Dermis blood vessel endothelial cell (primary cell): ENCODE measurements at regions not wholly inside any gene's neighbourhood (a gene's known extent, or its start where the extent isn't known, plus 50 kb on each side); places are given as distances from the start of the nearest gene placed in this dataset.

ENCODE experiments used
- DNase-seq: peaks from one replicate; pipeline ENCODE4 v3.0.0; 2010

DNA sequence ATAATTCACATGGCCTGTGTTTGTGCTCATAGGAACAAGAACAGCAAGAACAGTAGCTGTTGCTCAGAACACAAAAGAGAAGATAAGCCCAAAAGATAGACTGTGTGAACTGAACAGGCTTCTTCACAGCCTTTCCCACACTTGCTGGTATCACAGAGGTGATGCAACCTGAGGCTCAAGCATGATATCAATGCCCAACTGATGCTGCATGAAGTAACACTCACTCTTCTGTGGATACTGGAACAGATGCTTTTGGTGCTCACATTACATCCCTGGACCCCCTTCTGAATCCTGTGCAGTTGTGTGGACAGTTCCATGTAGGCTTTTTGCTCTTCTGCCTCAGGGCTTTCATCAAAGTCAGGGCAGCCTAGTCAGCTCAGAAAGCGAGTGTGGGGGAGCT, 88.4 kb upstream of the RND3 start:
- DNase-seq, result no peak

DNA sequence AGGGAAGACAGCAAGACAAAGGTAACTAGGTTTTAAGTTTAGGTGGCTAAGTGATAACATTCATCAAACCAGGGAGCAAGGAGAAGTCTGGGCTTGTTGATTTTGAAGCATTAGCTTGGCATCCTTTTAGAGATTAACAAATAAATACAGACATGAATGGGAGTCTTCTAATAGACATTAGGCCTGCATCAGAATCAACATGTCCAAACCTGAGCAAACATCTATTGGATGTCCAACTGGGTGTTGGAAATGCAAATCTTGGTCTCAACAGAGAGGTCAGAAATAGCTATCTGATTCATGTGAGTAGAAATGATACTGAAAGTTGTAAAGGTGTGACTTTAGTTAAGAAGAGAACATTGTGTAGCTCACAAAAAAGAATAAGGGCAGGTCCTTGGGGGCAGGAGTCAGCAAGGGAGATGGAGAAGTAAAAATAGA, 85.5 kb upstream of the RND3 start:
- no peak for DNase-seq

DNA sequence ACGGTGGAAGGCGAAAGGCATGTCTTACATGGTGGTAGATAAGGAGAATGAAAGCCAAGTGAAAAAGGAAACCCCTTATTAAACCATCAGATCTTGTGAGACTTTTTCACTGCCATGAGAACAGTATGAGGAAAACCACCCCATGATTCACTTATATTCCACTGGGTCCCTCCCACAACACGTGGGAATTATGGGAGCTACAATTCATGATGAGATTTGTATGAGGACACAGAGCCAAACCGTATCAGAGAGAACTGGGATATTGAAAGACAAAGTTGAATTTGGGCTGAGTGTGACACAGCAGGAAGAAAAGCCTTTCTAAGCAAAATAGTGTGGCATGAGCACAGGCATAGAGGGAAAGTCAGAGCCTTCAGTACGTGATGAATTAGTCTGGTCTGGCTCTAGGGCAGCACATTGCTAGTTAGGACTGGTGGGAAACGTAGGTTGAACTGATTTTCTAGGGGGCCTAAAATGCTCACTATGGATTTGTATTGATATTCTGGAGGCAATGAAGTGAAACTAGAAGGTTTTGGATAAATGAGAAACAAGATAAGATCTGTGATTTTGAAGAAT, 84.8 kb upstream of the RND3 start:
- no peak for DNase-seq

DNA sequence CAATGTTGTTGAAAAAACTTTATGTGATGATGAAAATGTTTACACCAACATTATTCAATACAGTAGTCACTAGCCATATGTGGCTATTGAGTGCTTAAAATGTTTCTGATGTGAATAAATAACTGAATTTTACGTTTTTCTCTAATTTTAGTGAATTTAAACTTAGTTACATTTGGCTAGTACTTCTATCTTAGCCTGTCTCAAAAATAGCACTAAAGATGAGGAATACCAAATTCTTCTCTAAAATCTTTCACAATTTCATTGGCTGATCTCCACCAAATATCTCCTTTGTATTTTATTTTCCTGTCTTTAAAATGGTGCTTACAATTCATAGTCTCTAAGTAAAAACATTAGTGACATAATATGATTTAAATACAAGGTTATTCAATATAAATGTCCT, 83.7 kb upstream of the RND3 start:
- no peak for DNase-seq

DNA sequence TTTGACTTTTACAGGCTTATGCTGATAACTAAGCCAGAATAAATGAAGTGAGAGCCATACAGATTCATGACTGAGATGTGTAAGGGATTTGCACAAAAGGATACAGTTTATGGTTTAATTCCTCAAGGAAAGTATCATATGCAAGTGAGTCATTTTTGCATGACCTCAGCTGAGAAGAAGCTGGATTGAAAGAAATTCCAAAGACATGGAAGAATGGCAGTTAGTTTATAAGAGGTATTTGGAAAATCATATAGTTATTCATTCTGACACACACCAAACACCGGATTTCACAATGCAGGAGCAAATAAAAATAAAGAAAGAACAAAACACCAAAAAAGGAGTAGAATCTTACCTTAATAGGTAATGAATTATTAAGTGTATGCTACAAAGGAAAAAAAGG, 83.2 kb upstream of the RND3 start:
- peak; percentile 49 for DNase-seq

DNA sequence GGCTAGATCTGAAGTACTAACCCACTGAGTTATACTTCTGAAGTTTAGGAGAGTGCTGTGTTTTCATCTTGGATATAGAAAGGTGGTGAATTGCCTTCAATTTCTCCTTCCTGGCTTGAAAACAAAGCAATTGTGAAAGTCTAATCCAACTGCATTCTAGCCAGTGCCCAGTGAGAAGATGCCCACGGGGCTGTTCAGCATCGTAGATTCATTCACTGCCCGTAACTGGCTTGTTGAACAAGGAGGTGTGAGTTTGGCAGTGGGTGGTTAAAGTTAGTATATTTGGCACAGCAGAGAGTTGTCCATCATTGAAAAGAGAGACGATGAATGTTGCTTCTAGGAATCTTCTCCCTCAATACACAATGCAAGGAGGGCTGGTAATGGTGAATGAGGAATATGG, 82.3 kb upstream of the RND3 start:
- DNase-seq, result no peak

DNA sequence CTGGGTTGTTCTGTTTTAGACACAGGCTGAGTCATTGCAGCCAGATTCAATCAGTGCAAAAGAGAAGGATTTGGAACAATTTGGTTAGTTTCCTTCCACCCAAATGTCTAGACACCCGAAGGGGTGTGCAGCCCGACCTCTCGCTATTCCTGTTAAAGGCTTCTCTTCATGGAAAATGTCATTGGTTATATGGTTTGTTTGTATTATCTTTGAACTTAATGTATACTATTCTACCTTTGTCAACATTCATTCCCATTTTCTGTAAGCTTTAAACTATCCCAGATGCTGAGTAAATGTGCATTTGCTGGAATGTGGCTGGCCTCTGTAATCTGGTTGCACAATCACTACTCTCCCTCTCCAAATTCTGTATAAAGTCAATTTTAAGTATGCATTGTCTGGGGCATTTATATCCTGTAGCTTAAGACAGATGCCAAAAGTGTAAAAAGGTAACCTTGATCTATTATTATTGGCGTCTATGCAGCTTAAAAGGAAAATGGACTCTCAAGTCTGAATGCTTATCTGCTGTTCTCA, 80.4 kb upstream of the RND3 start:
- DNase-seq, result no peak

DNA sequence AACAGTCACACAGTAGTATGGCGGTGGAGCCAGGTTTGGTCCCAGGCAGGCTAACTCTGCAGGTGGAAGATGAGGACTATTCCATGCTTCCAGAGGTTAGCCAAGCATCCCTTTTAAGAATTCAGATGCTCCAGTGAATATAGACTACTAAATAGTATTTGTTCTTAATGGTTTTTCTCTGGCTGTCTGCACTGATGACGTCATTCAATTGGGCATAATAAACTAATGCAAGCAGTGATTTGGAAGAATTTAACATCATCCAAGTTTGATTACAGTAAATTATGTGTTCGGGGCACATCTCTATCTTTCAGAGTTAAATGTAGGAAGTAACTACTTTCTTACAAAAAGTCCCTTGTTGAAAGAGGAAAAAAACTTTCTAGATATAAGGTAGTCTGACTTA, 78.8 kb upstream of the RND3 start:
- no peak for DNase-seq

DNA sequence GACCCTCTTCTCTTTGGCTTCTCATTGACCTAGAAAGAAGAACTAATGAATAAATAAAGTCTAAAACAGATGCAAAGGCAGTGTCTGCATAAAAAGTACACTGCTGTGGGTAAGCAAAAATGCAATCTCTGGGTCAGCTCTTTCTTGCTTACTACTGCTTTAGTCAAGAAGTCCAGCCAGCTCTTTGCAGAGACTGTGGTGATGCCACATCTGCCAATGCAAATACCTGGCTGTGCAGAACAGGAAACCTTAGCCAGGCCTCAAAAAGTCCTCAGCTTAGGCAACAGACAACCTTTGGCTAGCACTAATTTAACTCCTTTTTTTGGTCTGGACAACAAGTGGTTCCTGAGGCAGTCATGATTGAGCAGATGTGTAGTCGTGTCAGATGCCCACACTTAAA, 73.6 kb upstream of the RND3 start:
- no peak for DNase-seq

DNA sequence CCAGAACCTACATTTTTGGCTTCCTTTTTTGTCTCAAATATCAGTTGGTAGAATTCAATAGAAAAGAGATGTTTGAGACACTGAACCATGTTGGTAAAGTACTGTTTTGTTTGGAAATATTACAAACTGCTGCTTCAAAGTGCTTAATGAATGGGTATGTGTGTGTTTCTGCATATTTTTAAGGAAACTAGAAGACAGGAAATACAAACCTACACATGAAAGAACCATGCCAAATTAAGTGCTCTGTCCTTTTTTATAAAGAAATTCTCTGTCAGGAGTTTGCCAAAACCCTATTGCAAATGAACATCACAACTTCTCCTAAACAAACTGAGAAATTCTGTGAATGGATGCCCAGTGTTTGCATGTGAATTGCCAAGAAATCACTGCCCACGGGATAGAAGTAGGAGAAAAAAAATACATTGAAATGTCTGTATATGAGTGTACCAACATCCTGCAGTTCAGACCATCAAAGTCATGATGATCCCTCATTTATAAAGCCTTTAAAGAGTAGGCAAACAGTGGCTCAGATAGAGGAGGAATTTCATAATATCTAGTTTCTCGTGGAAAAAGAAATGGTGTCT, 69.6 kb upstream of the RND3 start:
- no peak for DNase-seq

DNA sequence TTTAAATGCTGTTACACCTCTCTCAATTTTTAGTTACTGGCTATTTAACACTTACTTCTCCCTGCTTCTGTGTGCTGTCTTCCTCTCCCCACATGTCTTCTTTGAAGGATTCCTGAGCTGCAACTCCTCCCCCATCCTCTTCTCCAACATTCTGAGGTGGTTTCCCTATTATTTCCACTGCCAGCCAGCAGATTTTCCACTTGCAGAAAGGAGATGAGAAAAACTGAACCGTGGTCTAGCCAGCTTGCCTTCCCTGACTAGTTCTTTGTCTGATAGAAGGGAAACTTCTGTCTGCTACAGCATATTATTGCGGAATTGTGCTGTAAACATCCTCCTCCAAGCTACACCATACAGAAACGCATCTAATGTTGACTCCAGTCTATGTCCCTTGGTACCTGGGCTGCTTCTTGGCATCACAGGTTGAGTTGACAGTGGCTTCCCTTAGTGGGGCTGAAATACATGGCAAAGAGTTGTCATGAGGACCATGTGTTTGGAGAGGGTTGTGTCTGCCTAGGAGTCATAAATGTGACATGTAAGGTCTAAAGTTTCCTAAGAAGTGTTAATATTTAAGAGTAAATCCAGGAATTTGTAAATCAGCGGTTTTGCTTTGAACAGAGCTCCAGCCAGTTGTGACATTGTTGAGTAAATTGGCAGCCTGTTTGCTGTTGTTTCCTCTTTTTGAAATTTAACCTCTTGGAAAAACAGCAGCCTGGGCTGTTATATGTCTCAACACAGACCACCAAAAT, 68.3 kb upstream of the RND3 start:
- DNase-seq, result no peak

DNA sequence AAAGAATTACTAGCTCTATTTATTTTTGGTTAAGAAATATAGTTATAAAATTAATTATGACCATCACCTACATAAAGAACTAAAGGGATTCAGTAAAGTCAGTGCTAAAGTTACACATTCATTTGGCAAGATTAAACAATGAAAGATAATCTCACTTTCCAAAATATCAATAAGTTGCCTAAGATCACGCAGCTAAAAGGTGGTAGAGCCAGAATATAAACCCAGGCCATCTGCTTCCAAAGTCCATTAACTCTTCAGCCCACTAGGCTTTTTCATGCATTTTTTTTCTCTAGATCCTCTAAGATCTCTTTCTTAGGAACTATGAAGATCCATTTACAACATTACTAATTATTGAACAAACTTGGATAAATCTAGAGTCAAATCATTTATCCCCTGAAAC, 66.6 kb upstream of the RND3 start:
- no peak for DNase-seq

DNA sequence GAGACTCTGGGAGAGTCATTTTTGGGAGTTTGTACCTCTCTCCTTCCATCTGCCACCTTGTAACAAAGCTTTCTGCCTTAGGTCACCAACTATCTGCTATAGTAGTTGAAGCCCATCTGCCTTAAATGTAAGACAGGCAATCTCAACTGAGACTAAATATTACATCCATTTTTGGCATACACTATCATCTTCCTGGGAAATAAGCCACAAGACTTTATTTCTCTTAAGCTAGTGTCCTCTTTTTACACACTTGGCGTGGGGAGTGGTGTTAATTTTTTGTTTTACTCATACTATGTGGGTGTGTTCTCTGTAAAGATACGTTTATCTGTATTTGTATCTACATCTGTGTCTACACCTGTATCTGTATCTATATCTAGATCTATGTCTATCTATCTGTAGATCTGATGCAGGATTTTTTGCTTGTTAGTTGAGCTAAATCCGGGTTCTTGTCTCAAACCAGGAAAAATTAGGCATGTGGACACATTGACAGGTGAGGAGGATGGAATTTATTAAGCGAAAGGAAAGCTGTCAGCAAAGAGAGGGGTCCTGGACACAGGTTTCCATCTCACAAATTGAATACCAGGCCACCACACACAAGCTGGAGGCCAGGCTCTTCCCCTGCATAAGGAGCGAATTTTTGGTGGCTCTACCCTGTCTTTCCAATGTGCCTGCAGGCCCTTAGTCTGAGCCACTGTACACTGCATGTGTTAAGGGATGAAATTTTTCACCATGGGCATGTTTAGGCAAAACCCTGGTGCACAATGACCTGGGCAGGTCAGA, 64.8 kb upstream of the RND3 start:
- no peak for DNase-seq

DNA sequence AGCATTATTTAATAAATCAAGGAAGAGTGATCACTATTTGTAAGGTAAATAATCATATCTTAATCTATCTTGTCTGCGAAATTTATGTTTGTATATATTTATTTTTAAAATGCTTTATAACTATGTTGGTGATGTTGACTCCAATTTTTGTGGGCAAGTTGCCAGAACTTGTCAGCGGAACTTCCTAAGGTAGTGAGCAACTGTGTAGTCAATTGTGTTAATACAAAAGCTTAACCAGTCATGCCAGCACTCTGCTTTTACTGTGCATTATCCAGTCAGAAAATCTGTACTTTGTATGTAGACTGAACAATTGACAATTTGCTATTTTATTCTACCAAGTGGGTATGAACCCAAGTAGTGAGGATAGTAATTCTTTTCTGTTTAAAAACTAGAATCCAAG, 61.9 kb upstream of the RND3 start:
- DNase-seq, result peak; percentile 80

DNA sequence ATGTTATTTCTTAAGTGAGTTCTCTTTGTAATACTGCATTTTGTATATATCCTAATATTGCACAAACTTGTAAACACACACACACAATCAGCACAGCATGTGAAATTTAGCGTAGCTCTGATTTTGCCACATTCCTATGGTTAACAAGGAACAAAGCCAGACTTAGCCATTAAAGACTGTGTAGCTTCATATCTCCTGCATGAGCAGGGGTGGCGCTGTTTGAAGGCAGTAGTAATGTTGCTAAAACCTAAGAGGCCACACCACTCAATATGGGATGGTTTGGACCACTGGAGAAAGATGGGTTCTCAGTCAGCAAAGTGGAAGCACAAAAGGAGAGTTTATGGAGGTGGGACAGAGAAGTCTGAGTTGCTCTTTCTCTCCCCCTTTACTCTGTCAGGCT, 61.1 kb upstream of the RND3 start:
- DNase-seq, result peak; percentile 23

DNA sequence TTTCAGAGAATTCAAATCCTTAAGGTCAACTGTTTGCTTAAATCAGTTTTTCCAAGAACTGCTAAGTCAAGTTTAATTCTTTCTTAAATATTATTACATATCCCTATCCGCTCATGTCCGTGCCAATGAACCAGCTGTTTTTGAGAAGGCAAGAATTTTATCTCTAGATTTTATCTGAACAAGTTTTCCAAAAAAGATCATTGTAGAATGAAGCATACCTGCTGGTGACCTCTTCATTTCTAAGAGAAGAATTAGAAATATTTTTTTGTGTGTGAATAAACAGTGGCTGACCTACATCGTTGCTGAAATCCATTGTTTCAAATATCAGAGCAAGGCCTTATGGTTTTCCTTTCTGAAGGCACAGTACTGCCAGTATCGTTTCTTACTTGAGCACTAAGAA, 58.4 kb upstream of the RND3 start:
- no peak for DNase-seq

DNA sequence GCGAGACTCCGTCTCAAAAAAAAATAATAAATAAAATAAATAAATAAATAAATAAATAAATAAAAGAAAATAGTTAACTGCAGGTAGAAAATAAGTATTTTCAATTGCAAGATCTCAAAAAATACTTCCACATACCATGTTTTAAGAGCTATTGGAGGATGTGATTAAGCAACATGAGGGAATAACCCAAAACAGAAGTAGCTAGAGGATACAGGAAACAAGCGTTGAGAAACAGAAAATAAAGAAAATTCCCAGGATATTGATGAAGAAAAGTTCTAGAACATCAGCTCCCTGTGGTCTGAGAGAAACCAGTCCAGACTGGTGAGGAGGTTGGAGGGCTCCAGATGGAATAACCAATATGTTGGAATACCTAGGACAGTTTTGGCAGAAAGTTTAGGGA, 57.3 kb upstream of the RND3 start:
- no peak for DNase-seq

DNA sequence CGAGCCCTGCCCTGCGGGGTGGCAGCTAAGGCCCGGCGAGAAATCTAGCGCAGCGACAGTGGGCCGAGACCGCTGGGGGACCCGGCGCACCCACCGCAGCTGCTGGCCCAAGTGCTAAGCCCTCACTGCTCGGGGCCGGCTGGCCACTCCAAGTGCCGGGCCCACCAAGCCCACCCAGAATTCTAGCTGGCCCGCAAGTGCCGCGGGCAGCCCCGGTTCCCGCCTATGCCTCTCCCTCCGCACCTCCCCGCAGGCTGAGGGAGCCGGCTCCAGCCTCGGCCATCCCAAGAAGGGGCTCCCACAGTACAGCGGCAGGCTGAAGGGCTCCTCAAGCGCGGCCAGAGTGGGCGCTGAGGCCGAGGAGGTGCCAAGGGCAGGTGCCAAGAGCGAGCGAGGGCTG, 55.2 kb upstream of the RND3 start:
- DNase-seq, result no peak

DNA sequence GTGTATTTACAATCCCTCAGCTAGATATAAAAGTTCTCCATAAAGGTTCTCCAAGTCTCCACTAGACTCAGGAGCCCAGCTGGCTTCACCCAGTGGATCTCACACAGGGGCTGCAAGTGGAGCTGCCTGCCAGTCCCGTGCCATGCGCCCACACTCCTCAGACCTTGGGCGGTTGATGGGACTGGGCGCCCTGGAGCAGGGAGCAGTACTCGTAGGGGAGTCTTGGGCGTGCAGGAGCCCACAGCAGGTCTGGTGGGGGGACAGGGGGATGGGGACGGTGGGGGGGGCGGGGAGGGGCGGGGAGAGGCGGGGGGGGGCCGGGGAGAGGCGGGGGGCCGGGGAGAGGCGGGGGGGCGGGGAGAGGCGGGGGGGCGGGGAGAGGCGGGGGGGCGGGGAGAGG, 54.7 kb upstream of the RND3 start:
- no peak for DNase-seq

DNA sequence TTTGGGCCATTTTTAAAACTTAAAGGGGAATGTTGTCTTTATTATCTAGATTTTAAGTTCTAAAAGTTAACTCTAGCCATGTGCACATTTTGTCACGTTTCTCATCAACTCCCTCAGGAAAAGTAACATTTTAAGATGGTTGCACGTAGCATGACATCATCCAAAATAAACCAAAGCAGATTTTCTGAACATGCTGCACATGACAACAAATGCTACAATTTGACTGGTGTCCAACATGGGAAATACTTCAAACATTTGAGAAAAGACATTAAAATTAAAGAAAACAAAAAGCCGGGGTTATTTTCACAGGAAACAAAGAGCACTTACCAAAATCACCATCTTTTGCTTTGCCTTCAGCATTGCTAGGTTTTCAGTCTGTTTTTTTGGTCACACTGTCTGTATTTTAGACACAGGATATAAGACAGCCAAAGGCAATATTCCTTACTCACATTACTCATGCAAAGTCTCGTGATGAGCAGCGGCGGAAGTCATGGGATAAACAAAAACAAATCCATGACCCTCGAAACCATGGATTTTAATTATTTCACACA, 51.3 kb upstream of the RND3 start:
- DNase-seq, result no peak
